K562 (cell line): ENCODE measurements at regions not wholly inside any gene's neighbourhood (a gene's known extent, or its start where the extent isn't known, plus 50 kb on each side); places are given as distances from the start of the nearest gene placed in this dataset.

Source experiments
- ATAC-seq: fragments of 200-7000 bp; cut with Tn5 transposase; 3 replicates; pipeline ENCODE4 v1.9.1; 2020; ENCODE audit warnings: moderate library complexity
- BruUV-seq: library from RNA; stranded (reverse); fragments of 400-500 nt; replicated peaks from 2 replicates; lab custom pipeline; 2021; lab: Mats Ljungman, UMichigan
- CTCF ChIA-PET: fragments of 300-600 bp; formaldehyde crosslinking; extraction: SDS; loops from one replicate; lab custom pipeline; 2021; ENCODE audit warnings: low intra/inter-chr PET ratio; lab: Yijun Ruan, JAX
- POLR2A ChIA-PET: fragments of 300-600, 350-650 bp; sonication (Branson Sonifier 250); formaldehyde crosslinking; extraction: SDS; loops from one replicate; lab custom pipeline; 2021; ENCODE audit warnings: antibody characterized with exemption, inconsistent platforms; lab: Yijun Ruan, JAX
- DNase-seq, 4 experiments: peaks; one replicate each; pipeline versions ENCODE4 v3.0.0 to v3.0.0-alpha.2; 2011 to 2018; ENCODE audit warnings: low spot score in 3 of 4, mixed read lengths in 3 of 4; ENCODE audit errors: extremely low read depth in 1 of 4
- FAIRE-seq: peaks from 2 replicates; lab custom pipeline; 2011; peaks lifted over from hg19 to GRCh38; lab: Jason Lieb, UNC
- H2AFZ ChIP-seq: 2 replicates; pipeline ENCODE4 v1.6.0; 2011; ENCODE audit warnings: low read depth, low read length, control low read depth, inconsistent platforms
- H3K27ac ChIP-seq: fragments of 200-600 bp; 3 replicates; pipeline ENCODE4 v1.8.0; 2011; ENCODE audit warnings: low read depth, mild to moderate bottlenecking, control low read depth, inconsistent platforms, low read length, moderate library complexity, mixed read lengths; ENCODE audit errors: extremely low read depth
- H3K27me3 ChIP-seq, 2 experiments: fragments of 300-600 bp in 1 of 2; 2 replicates in 1 of 2; 3 replicates in 1 of 2; pipeline versions ENCODE4 v1.6.0 to v1.8.0; 2011; ENCODE audit warnings: inconsistent platforms in 2 of 2, low read length in 2 of 2, mild to moderate bottlenecking in 1 of 2, mixed read lengths in 1 of 2, moderate library complexity in 1 of 2; ENCODE audit not compliant: control insufficient read depth in 2 of 2, insufficient read depth in 2 of 2
- H3K36me3 ChIP-seq: fragments of 300-600 bp; 3 replicates; pipeline ENCODE4 v1.8.0; 2011; ENCODE audit warnings: mild to moderate bottlenecking, low read length, inconsistent platforms; ENCODE audit not compliant: control insufficient read depth, insufficient read depth
- H3K4me1 ChIP-seq, 2 experiments: fragments of 200-600 bp in 1 of 2; replicated peaks in 1 of 2; 2 replicates in 1 of 2; 3 replicates in 1 of 2; pipeline versions ENCODE4 v1.5.1 to v1.8.0; 2011; ENCODE audit warnings: inconsistent platforms in 2 of 2, low read length in 2 of 2, mild to moderate bottlenecking in 1 of 2, mixed read lengths in 1 of 2, moderate library complexity in 1 of 2; ENCODE audit not compliant: control insufficient read depth in 2 of 2, insufficient read depth in 2 of 2
- H3K4me2 ChIP-seq: 2 replicates; pipeline ENCODE4 v1.6.1; 2011; ENCODE audit warnings: low read length, control low read depth, inconsistent platforms, mixed read lengths; ENCODE audit not compliant: insufficient read depth
- H3K4me3 ChIP-seq: fragments of 200-600 bp; sonication (generic), shearing (Covaris generic); 2 replicates; pipeline ENCODE4 v1.5.1; 2016; ENCODE audit warnings: control low read depth, inconsistent platforms
- H3K79me2 ChIP-seq: fragments of 200-600 bp; 3 replicates; pipeline ENCODE4 v1.8.0; 2011; ENCODE audit warnings: low read length, inconsistent platforms; ENCODE audit not compliant: control insufficient read depth, insufficient read depth
- H3K9ac ChIP-seq, 2 experiments: 2 replicates each; pipeline versions ENCODE4 v1.6.0 to v1.6.1; 2011; ENCODE audit warnings: low read depth in 2 of 2, low read length in 2 of 2, control low read depth in 1 of 2, inconsistent platforms in 1 of 2, mild to moderate bottlenecking in 1 of 2, mixed read lengths in 1 of 2; ENCODE audit not compliant: insufficient read depth in 1 of 2
- H3K9me1 ChIP-seq: one replicate; pipeline ENCODE4 v1.6.0; 2011; ENCODE audit warnings: inconsistent platforms, mild to moderate bottlenecking, low read length, moderate library complexity; ENCODE audit not compliant: control insufficient read depth, insufficient read depth
- H3K9me3 ChIP-seq: replicated peaks from 2 replicates; pipeline ENCODE4 v1.5.1; 2011; ENCODE audit warnings: low read depth, low read length, inconsistent platforms; ENCODE audit not compliant: control insufficient read depth, insufficient read depth
- H4K20me1 ChIP-seq: replicated peaks from 2 replicates; pipeline ENCODE4 v1.6.1; 2011; ENCODE audit warnings: low read length, inconsistent platforms, mixed read lengths; ENCODE audit not compliant: control insufficient read depth, insufficient read depth
- ARNT ChIP-seq, 2 experiments: fragments of 450-650 bp; IDR thresholded peaks; 2 replicates each; pipeline ENCODE4 v1.6.1; 2016; ENCODE audit warnings: mild to moderate bottlenecking in 1 of 2
- KDM1A ChIP-seq, 2 experiments: fragments of 450-650 bp; IDR thresholded peaks; 2 replicates each; pipeline ENCODE4 v1.6.1; 2016; ENCODE audit warnings: mild to moderate bottlenecking in 2 of 2
- NFIC ChIP-seq: fragments of 450-650 bp; IDR thresholded peaks from 2 replicates; pipeline ENCODE4 v1.6.1; 2017; ENCODE audit warnings: mild to moderate bottlenecking, inconsistent platforms
- TAF1 ChIP-seq: IDR thresholded peaks from 2 replicates; pipeline ENCODE4 v1.6.1; 2011; ENCODE audit warnings: mild to moderate bottlenecking, low read length, moderate library complexity; ENCODE audit not compliant: insufficient read depth, control insufficient read depth, severe bottlenecking; ENCODE audit errors: extremely low read depth
- ZBTB49 ChIP-seq: sonication (generic); formaldehyde crosslinking; IDR thresholded peaks from 2 replicates; pipeline ENCODE4 v1.8.0; 2022; ENCODE audit warnings: missing genetic modification reagents, mild to moderate bottlenecking, borderline replicate concordance
- ZNF165 ChIP-seq: fragments of 250-450 bp; sonication (Bioruptor Pico); IDR thresholded peaks from 2 replicates; pipeline ENCODE4 v1.4.0; 2020; ENCODE audit warnings: borderline replicate concordance
- ZNF232 ChIP-seq: sonication (generic); formaldehyde crosslinking; IDR thresholded peaks from 2 replicates; pipeline ENCODE4 v1.8.0; 2022; ENCODE audit warnings: mild to moderate bottlenecking, missing genetic modification reagents
- WGBS: fragments of 100-300 bp; shearing (Covaris generic); methylation state at CpG from one replicate; pipeline ENCODE4 v1.1.6; 2016; ENCODE audit warnings: low coverage, mixed read lengths; ENCODE audit not compliant: insufficient coverage; ENCODE audit errors: missing lambda C conversion rate; 5-methylcytosine and 5-hydroxymethylcytosine counted together
- in situ Hi-C: fragments of 300-500 bp; cut with MboI; formaldehyde crosslinking; loops from 4 replicates; pipeline ENCODE4 v1.15.0; 2018; ENCODE audit warnings: inconsistent platforms, mixed read lengths
- intact Hi-C: fragments of 100-400 bp; cut with micrococcal nuclease; formaldehyde crosslinking; loops from 2 replicates; pipeline ENCODE4 v1.14.2; 2022

DNA sequence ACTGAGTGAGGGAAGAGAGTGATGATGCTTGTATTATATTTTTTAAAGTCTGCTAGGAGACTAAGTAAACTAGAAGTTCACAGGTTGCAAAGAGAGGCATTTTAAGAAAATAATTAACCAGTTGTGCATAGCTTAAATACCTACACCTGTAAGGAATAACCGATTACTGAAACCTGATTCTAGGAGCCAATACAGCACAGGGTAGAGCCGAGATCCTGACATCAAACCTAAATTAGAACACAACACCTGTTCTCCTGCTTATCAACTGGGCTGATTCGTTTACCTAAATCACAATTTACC is 54.8 kb downstream of the EPRS1 start:
- TF ChIP-seq TAF1 (no peak), ZBTB49 (CRISPR knock-in tag) (no peak), ZNF165 (CRISPR knock-in tag) (no peak), ZNF232 (no peak), NFIC (no peak), KDM1A (IDR thresholded peaks at IDR 0.05) (no peak), ARNT (IDR thresholded peaks at IDR 0.05) (no peak)
- no peak for FAIRE-seq

More for the DNA sequence above, 54.8 kb downstream of the EPRS1 start:
- ATAC-seq (no peak; the same call in 2 of the 3 replicates), DNase-seq (no peak)
- Histone ChIP-seq H3K4me3 (no peak overlapping the region), H3K27me3 (no peaks in the 10 kb centered on the region), H3K79me2 (no peaks in the 10 kb centered on the region; the same call in 2 of the 3 replicates), H3K9me3 (no peaks in the 10 kb centered on the region), H3K4me2 (no peak overlapping the region), H2AFZ (no peak overlapping the region), H3K4me1 (no peaks in the 10 kb centered on the region; a peak in 1 of 5 replicates), H4K20me1 (no peaks in the 10 kb centered on the region), H3K36me3 (peaks cover 84% of the 10 kb centered on the region), H3K9me1 (no peaks in the 10 kb centered on the region), H3K9ac (no peak overlapping the region), H3K27ac (no peak overlapping the region)
- intact Hi-C loops (loop anchor here (2.0 to 5.0 kb wide), 4 partner anchors 96 to 786 kb away; partner anchors contain the start of gene BPNT1), in situ Hi-C loops (no loop called here)
- WGBS = 27% methylated on average over 3 of the region's 3 CpGs
- ChIA-PET POLR2A (interaction anchor here (0.8 to 1.7 kb wide), 5 partner anchors 8 to 157 kb away, joined by 3 to 7 read pairs (median 3); no protein-coding TSS in a partner anchor), CTCF (interaction anchor here (0.6 to 1.3 kb wide), 4 partner anchors 154 to 818 kb away, joined by 3 to 5 read pairs (median 3); no protein-coding TSS in a partner anchor)
- BruUV-seq = no TSS peak
